ENCODE measurements at regions not wholly inside any gene's neighbourhood (a gene's known extent, or its start where the extent isn't known, plus 50 kb on each side); places are given as distances from the start of the nearest gene placed in this dataset.

- in situ Hi-C loops (cut with HindIII; ENCODE audit: low pct_unique_long_range_greater_than_20kb, low sequenced_read_pairs) = no loop called here
- DNase-seq (ENCODE audit: low read depth, low spot score) = no peak
These were observed 93.4 kb upstream of the CASZ1 start for GRCh38 chr1:10889650-10890353.

GRCh38 chr1:10890491-10891071 is 94.1 kb upstream of the CASZ1 start:
- in situ Hi-C loops (cut with HindIII; ENCODE audit: low pct_unique_long_range_greater_than_20kb, low sequenced_read_pairs) = no loop called here
- DNase-seq (ENCODE audit: low read depth, low spot score) = no peak

- in situ Hi-C loops (cut with HindIII; ENCODE audit: low pct_unique_long_range_greater_than_20kb, low sequenced_read_pairs) = no loop called here
These were observed 94.6 kb upstream of the CASZ1 start for GRCh38 chr1:10891091-10891490.

GRCh38 chr1:10892138-10893065 is 96.0 kb upstream of the CASZ1 start:
- DNase-seq (ENCODE audit: low read depth, low spot score) = no peak
- in situ Hi-C loops (cut with HindIII; ENCODE audit: low pct_unique_long_range_greater_than_20kb, low sequenced_read_pairs) = no loop called here

More at GRCh38 chr1:10891091-10891490, 94.6 kb upstream of the CASZ1 start:
- no peak for DNase-seq (ENCODE audit: low read depth, low spot score)

GRCh38 chr1:10895621-10896020 is 99.2 kb upstream of the CASZ1 start:
- in situ Hi-C loops (cut with HindIII; ENCODE audit: low pct_unique_long_range_greater_than_20kb, low sequenced_read_pairs) = no loop called here
- DNase-seq (ENCODE audit: low read depth, low spot score) = no peak

GRCh38 chr1:10896673-10897072 is 100.2 kb upstream of the CASZ1 start:
- no peak for DNase-seq (ENCODE audit: low read depth, low spot score)
- in situ Hi-C loops (cut with HindIII; ENCODE audit: low pct_unique_long_range_greater_than_20kb, low sequenced_read_pairs) = no loop called here

GRCh38 chr1:10897321-10897980 is 101.0 kb upstream of the CASZ1 start:
- DNase-seq (ENCODE audit: low read depth, low spot score) = no peak
- in situ Hi-C loops (cut with HindIII; ENCODE audit: low pct_unique_long_range_greater_than_20kb, low sequenced_read_pairs) = no loop called here

- no peak for DNase-seq (ENCODE audit: low read depth, low spot score)
These were observed 101.7 kb upstream of the CASZ1 start for GRCh38 chr1:10897981-10898728.

GRCh38 chr1:10898921-10899320 is 102.5 kb upstream of the CASZ1 start:
- in situ Hi-C loops (cut with HindIII; ENCODE audit: low pct_unique_long_range_greater_than_20kb, low sequenced_read_pairs) = no loop called here
- no peak for DNase-seq (ENCODE audit: low read depth, low spot score)

More at GRCh38 chr1:10897981-10898728, 101.7 kb upstream of the CASZ1 start:
- in situ Hi-C loops (cut with HindIII; ENCODE audit: low pct_unique_long_range_greater_than_20kb, low sequenced_read_pairs) = no loop called here

- in situ Hi-C loops (cut with HindIII; ENCODE audit: low pct_unique_long_range_greater_than_20kb, low sequenced_read_pairs) = no loop called here
- DNase-seq (ENCODE audit: low read depth, low spot score) = no peak
These were observed 103.2 kb upstream of the CASZ1 start for GRCh38 chr1:10899490-10900250.

GRCh38 chr1:10900251-10900651 is 103.8 kb upstream of the CASZ1 start:
- DNase-seq (ENCODE audit: low read depth, low spot score) = no peak
- in situ Hi-C loops (cut with HindIII; ENCODE audit: low pct_unique_long_range_greater_than_20kb, low sequenced_read_pairs) = no loop called here

GRCh38 chr1:10900691-10901090 is 104.2 kb upstream of the CASZ1 start:
- no peak for DNase-seq (ENCODE audit: low read depth, low spot score)
- in situ Hi-C loops (cut with HindIII; ENCODE audit: low pct_unique_long_range_greater_than_20kb, low sequenced_read_pairs) = no loop called here

- DNase-seq (ENCODE audit: low read depth, low spot score) = no peak
- in situ Hi-C loops (cut with HindIII; ENCODE audit: low pct_unique_long_range_greater_than_20kb, low sequenced_read_pairs) = no loop called here
These were observed 104.8 kb upstream of the CASZ1 start for GRCh38 chr1:10901091-10901890.

- DNase-seq (ENCODE audit: low read depth, low spot score) = no peak
- in situ Hi-C loops (cut with HindIII; ENCODE audit: low pct_unique_long_range_greater_than_20kb, low sequenced_read_pairs) = no loop called here
These were observed 105.7 kb upstream of the CASZ1 start for GRCh38 chr1:10901891-10902805.

- in situ Hi-C loops (cut with HindIII; ENCODE audit: low pct_unique_long_range_greater_than_20kb, low sequenced_read_pairs) = no loop called here
- no peak for DNase-seq (ENCODE audit: low read depth, low spot score)
These were observed 107.0 kb upstream of the CASZ1 start for GRCh38 chr1:10903421-10903820.
